ENCODE measurements at regions not wholly inside any gene's neighbourhood (a gene's known extent, or its start where the extent isn't known, plus 50 kb on each side); places are given as distances from the start of the nearest gene placed in this dataset.

- no peak overlapping the region for H3K27ac ChIP-seq (ENCODE audit: low read depth, low read length)
- TF ChIP-seq CTCF (IDR thresholded peaks at IDR 0.05; ENCODE audit: low read depth, low read length, poor library complexity, severe bottlenecking) (no peak), EZH2phosphoT487 (IDR thresholded peaks at IDR 0.05; ENCODE audit: borderline replicate concordance, low read length) (no peak)
- H3K27me3 ChIP-seq (ENCODE audit: control insufficient read depth, low read length), result no peaks in the 10 kb centered on the region
Observed at GRCh38 chr7:86280150-86280549, 363.6 kb upstream of the GRM3 start.

GRCh38 chr7:86262781-86263180, 380.9 kb upstream of the GRM3 start:
- H3F3A ChIP-seq (ENCODE audit: control insufficient read depth, insufficient read depth), result no peaks in the 10 kb centered on the region
- no peaks in the 10 kb centered on the region for H3K4me1 ChIP-seq (ENCODE audit: control insufficient read depth, low read length)
- H3K9me3 ChIP-seq (ENCODE audit: control insufficient read depth, insufficient read depth, low read length), result no peaks in the 10 kb centered on the region
- no peaks in the 10 kb centered on the region for H4K20me1 ChIP-seq (ENCODE audit: control insufficient read depth, insufficient read depth, low read depth, low read length)
- no peaks in the 10 kb centered on the region for H3K36me3 ChIP-seq (ENCODE audit: control insufficient read depth, low read length)
- TF ChIP-seq EZH2phosphoT487 (IDR thresholded peaks at IDR 0.05; ENCODE audit: borderline replicate concordance, low read length) (no peak), CTCF (IDR thresholded peaks at IDR 0.05; ENCODE audit: low read depth, low read length, poor library complexity, severe bottlenecking) (no peak)
- H3K4me2 ChIP-seq (ENCODE audit: low read length), result no peak overlapping the region
- no peaks in the 10 kb centered on the region for H3K27me3 ChIP-seq (ENCODE audit: control insufficient read depth, low read length)
- no peak overlapping the region for H3K27ac ChIP-seq (ENCODE audit: low read depth, low read length)
- H3K9me2 ChIP-seq (replicated peaks; ENCODE audit: control insufficient read depth, low read length), result no peaks in the 10 kb centered on the region
- no peaks in the 10 kb centered on the region for H3K79me2 ChIP-seq (ENCODE audit: control insufficient read depth, low read length)
- no peak overlapping the region for H3K4me3 ChIP-seq (ENCODE audit: low read length)

More at GRCh38 chr7:86280150-86280549, 363.6 kb upstream of the GRM3 start:
- Histone ChIP-seq H3K9me3 (ENCODE audit: control insufficient read depth, insufficient read depth, low read length) (no peaks in the 10 kb centered on the region), H3K36me3 (ENCODE audit: control insufficient read depth, low read length) (no peaks in the 10 kb centered on the region), H3K9me2 (replicated peaks; ENCODE audit: control insufficient read depth, low read length) (no peaks in the 10 kb centered on the region), H3F3A (ENCODE audit: control insufficient read depth, insufficient read depth) (no peaks in the 10 kb centered on the region), H3K4me3 (ENCODE audit: low read length) (no peak overlapping the region), H3K4me1 (ENCODE audit: control insufficient read depth, low read length) (no peaks in the 10 kb centered on the region), H4K20me1 (ENCODE audit: control insufficient read depth, insufficient read depth, low read depth, low read length) (no peaks in the 10 kb centered on the region), H3K4me2 (ENCODE audit: low read length) (no peak overlapping the region), H3K79me2 (ENCODE audit: control insufficient read depth, low read length) (no peaks in the 10 kb centered on the region)

- H3K36me3 ChIP-seq (ENCODE audit: control insufficient read depth, low read length), result no peaks in the 10 kb centered on the region
- no peaks in the 10 kb centered on the region for H3K79me2 ChIP-seq (ENCODE audit: control insufficient read depth, low read length)
- no peak overlapping the region for H3K4me2 ChIP-seq (ENCODE audit: low read length)
- no peaks in the 10 kb centered on the region for H3F3A ChIP-seq (ENCODE audit: control insufficient read depth, insufficient read depth)
- no peaks in the 10 kb centered on the region; the same call in 1 of the 2 replicates for H3K9me3 ChIP-seq (ENCODE audit: control insufficient read depth, insufficient read depth, low read length)
- H3K27me3 ChIP-seq (ENCODE audit: control insufficient read depth, low read length), result no peaks in the 10 kb centered on the region
- no peaks in the 10 kb centered on the region for H3K9me2 ChIP-seq (replicated peaks; ENCODE audit: control insufficient read depth, low read length)
- TF ChIP-seq EZH2phosphoT487 (IDR thresholded peaks at IDR 0.05; ENCODE audit: borderline replicate concordance, low read length), result no peak
- no peak for TF ChIP-seq CTCF (IDR thresholded peaks at IDR 0.05; ENCODE audit: low read depth, low read length, poor library complexity, severe bottlenecking)
- H3K4me1 ChIP-seq (ENCODE audit: control insufficient read depth, low read length), result no peaks in the 10 kb centered on the region
- H4K20me1 ChIP-seq (ENCODE audit: control insufficient read depth, insufficient read depth, low read depth, low read length), result no peaks in the 10 kb centered on the region
- H3K4me3 ChIP-seq (ENCODE audit: low read length), result no peak overlapping the region
- no peak overlapping the region for H3K27ac ChIP-seq (ENCODE audit: low read depth, low read length)
Observed at GRCh38 chr7:86257894-86258293, 385.8 kb upstream of the GRM3 start.
